ENCODE measurements at regions not wholly inside any gene's neighbourhood (a gene's known extent, or its start where the extent isn't known, plus 50 kb on each side); places are given as distances from the start of the nearest gene placed in this dataset.

- DNase-seq (ENCODE audit: insufficient read length, low spot score) = no peak
- no peak for FAIRE-seq
- TF ChIP-seq POLR2A (IDR thresholded peaks at IDR 0.05; ENCODE audit: low read depth, low read length) = no peak
Measured at GRCh38 chr19:5268801-5269200, 71.8 kb downstream of the PTPRS start.

GRCh38 chr19:5265260-5265659, 75.4 kb downstream of the PTPRS start:
- TF ChIP-seq POLR2A (IDR thresholded peaks at IDR 0.05; ENCODE audit: low read depth, low read length) = no peak
- DNase-seq (ENCODE audit: insufficient read length, low spot score) = no peak
- no peak for FAIRE-seq

GRCh38 chr19:5264453-5264852, 76.2 kb downstream of the PTPRS start:
- no peak for DNase-seq (ENCODE audit: insufficient read length, low spot score)
- FAIRE-seq = no peak
- no peak for TF ChIP-seq POLR2A (IDR thresholded peaks at IDR 0.05; ENCODE audit: low read depth, low read length)

- TF ChIP-seq POLR2A (IDR thresholded peaks at IDR 0.05; ENCODE audit: low read depth, low read length) = no peak
- FAIRE-seq = no peak
- no peak for DNase-seq (ENCODE audit: insufficient read length, low spot score)
Measured at GRCh38 chr19:5263615-5264014, 77.0 kb downstream of the PTPRS start.

GRCh38 chr19:5262721-5263120, 77.9 kb downstream of the PTPRS start:
- FAIRE-seq = no peak
- DNase-seq (ENCODE audit: insufficient read length, low spot score) = no peak
- TF ChIP-seq POLR2A (IDR thresholded peaks at IDR 0.05; ENCODE audit: low read depth, low read length) = no peak

GRCh38 chr19:5261156-5261890, 79.3 kb downstream of the PTPRS start:
- FAIRE-seq (no peak), DNase-seq (ENCODE audit: insufficient read length, low spot score) (no peak)
- TF ChIP-seq POLR2A (IDR thresholded peaks at IDR 0.05; ENCODE audit: low read depth, low read length) = no peak

- FAIRE-seq = no peak
- no peak for DNase-seq (ENCODE audit: insufficient read length, low spot score)
- TF ChIP-seq POLR2A (IDR thresholded peaks at IDR 0.05; ENCODE audit: low read depth, low read length) = no peak
Measured at GRCh38 chr19:5260381-5260967, 80.1 kb downstream of the PTPRS start.

GRCh38 chr19:5259750-5260149, 80.9 kb downstream of the PTPRS start:
- DNase-seq (ENCODE audit: insufficient read length, low spot score) = no peak
- no peak for TF ChIP-seq POLR2A (IDR thresholded peaks at IDR 0.05; ENCODE audit: low read depth, low read length)
- FAIRE-seq = no peak

- no peak for DNase-seq (ENCODE audit: insufficient read length, low spot score)
- TF ChIP-seq POLR2A (IDR thresholded peaks at IDR 0.05; ENCODE audit: low read depth, low read length) = no peak
- FAIRE-seq = no peak
Measured at GRCh38 chr19:5257155-5258045, 83.2 kb downstream of the PTPRS start.

- no peak for TF ChIP-seq POLR2A (IDR thresholded peaks at IDR 0.05; ENCODE audit: low read depth, low read length)
- FAIRE-seq (no peak), DNase-seq (ENCODE audit: insufficient read length, low spot score) (no peak)
Measured at GRCh38 chr19:5255602-5256231, 84.9 kb downstream of the PTPRS start.

- no peak for TF ChIP-seq POLR2A (IDR thresholded peaks at IDR 0.05; ENCODE audit: low read depth, low read length)
- FAIRE-seq (no peak), DNase-seq (ENCODE audit: insufficient read length, low spot score) (no peak)
Measured at GRCh38 chr19:5254944-5255343, 85.7 kb downstream of the PTPRS start.

GRCh38 chr19:5254543-5254942, 86.1 kb downstream of the PTPRS start:
- DNase-seq (ENCODE audit: insufficient read length, low spot score) (no peak), FAIRE-seq (no peak)
- no peak for TF ChIP-seq POLR2A (IDR thresholded peaks at IDR 0.05; ENCODE audit: low read depth, low read length)

GRCh38 chr19:5253406-5254110, 87.1 kb downstream of the PTPRS start:
- FAIRE-seq (no peak), DNase-seq (ENCODE audit: insufficient read length, low spot score) (no peak)
- no peak for TF ChIP-seq POLR2A (IDR thresholded peaks at IDR 0.05; ENCODE audit: low read depth, low read length)

All from H54 (cell line).